ENCODE measurements at regions not wholly inside any gene's neighbourhood (a gene's known extent, or its start where the extent isn't known, plus 50 kb on each side); places are given as distances from the start of the nearest gene placed in this dataset.

GRCh38 chr6:71730284-71730683, 156.1 kb upstream of the RIMS1 start:
- no peak for DNase-seq

- no peak for DNase-seq
Measured at GRCh38 chr6:71733970-71734899, 152.1 kb upstream of the RIMS1 start.

- no peak for DNase-seq
Measured at GRCh38 chr6:71737953-71738352, 148.4 kb upstream of the RIMS1 start.

- DNase-seq = no peak
Measured at GRCh38 chr6:71745525-71745924, 140.8 kb upstream of the RIMS1 start.

- no peak for DNase-seq
Measured at GRCh38 chr6:71766146-71766760, 120.1 kb upstream of the RIMS1 start.

- no peak for DNase-seq
Measured at GRCh38 chr6:71766796-71767195, 119.6 kb upstream of the RIMS1 start.

- no peak for DNase-seq
Measured at GRCh38 chr6:71768356-71768755, 118.0 kb upstream of the RIMS1 start.

- no peak for DNase-seq
Measured at GRCh38 chr6:71808865-71809264, 77.5 kb upstream of the RIMS1 start.

GRCh38 chr6:71810880-71811279, 75.5 kb upstream of the RIMS1 start:
- DNase-seq = no peak

- DNase-seq = no peak
Measured at GRCh38 chr6:71822625-71823024, 63.7 kb upstream of the RIMS1 start.

- peak; percentile 2 for DNase-seq
Measured at GRCh38 chr6:71832110-71832764, 54.1 kb upstream of the RIMS1 start.

All from activated gamma-delta T cell (primary cell).